Activated naive CD4-positive, alpha-beta T cell treated with anti-CD3 and anti-CD28 coated beads, Interleukin-2, amount 50 U/mL, for 16 hours (primary cell): ENCODE measurements at regions not wholly inside any gene's neighbourhood (a gene's known extent, or its start where the extent isn't known, plus 50 kb on each side); places are given as distances from the start of the nearest gene placed in this dataset.
"Not testable (repeated sequence)": the region's sequence is repeated elsewhere in the genome, so short reads cannot be mapped to it uniquely, and the experiment has no call there.

Experiments used
- DNase-seq: peaks from one replicate; pipeline ENCODE4 v3.0.0-alpha.2; 2020

DNA sequence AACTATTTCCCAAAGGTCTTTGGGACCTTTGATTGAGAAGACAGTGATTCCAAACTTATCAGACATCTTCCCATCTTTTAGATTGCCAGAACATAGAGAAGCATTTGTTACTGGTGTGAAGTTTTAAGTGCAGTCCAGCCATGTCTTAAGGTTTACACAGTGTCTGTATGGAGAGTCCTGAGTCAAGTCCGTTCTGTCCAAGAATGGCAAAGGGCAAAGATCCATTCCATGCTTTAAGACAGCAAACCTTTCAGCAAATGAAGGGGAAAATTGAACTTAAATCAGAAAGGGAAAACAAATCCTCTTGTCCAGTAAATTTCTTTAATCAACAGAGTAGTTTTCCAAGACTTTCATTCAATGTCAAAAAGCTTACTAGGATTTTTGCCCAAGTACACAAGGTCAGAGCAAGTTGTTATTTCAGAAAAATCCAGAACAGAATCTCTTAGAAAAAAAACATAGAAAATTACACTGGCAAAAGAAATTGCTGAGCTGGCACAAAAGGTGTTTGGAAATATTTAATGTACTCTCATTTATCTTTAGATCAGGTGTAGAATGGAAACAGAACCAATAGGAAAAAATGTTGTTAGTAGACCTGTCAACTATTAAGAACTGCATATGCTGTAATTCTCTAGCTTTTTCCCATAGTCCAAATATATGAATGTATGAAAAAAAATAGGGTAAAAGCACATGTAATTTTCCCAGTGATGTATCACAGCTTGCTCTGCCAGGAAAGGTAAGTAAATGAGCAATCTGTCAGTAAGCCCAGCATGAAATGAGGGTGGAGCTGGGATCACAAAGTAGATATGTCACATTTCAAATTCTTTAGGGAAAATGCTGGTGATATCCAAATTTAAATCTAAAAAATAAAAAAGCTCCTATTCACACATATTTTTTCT, 1099.9 kb downstream of the TUSC7 start:
- no peak for DNase-seq

DNA sequence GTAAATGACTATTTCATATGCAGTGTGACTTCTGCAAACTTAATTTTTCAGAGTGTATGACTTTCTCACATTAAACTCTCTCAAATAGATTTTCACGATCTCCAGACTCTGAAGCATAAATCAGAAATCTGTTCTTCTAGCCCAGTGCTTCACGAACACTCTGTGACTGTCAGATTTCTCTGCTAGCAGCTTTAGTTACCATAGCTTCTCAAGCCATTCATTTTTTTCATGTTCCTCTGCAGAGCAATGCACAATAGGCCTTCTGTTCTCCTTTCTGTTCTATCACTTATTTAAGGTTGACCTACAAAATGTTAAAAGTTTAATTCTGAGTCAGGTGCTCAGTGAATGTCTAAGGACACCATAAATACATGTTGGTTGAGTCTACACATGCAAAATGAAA, 1102.2 kb downstream of the TUSC7 start:
- no peak for DNase-seq

DNA sequence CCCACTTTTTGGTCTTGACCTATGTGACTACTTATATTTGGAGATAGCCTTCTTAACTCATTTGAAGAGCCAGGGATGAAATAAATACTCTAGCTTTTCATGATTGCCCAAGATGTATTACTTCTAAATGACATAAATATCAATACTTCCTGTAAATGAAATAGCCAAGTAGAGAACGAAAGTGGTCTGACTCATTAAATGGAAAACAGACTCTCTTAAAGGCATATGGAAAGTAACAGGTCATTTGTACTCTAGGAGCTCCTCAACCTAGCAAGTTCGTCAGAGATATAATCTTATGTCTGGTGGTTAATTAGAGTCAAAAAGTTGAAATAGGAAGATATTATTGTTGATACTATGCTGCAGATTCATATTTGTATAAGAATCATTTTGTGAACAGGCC, 1105.4 kb downstream of the TUSC7 start:
- no peak for DNase-seq

DNA sequence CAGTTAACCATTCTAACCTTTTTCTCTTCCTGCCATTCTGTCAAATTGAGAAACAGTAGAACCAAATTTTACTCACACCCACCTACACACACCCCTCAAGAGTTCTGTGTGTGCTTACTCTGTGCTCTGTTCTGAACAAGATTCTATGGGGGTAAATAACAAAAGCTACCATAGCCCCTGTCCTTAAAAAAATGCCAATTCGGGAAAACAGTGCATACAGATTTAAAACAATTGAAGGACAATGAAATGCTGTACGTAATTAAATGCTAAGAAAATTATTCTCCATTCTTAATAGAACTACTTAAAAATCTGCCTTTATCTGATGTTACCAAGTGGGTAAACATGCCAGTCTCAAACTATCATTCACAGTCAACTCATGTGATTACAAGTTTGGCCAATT, 1107.5 kb downstream of the TUSC7 start:
- DNase-seq, result no peak

DNA sequence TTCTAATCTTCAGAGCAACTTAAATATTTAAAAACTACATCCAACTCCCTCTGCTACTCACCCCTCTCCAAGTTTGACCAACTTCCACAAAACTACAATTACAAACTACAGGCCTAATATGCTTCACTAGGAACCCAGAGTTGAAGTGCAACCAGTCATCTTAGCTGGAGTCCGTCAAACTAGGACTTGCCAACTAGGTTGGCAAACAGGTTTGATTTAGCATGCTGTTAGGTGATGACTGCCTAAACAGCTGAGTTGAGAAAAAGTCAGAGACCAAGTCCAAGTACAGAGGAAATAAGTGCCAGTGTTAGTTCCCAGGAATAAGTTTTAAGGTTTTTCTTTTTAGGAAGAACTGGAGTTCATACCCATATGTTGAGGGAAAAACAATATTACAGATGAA, 1109.0 kb downstream of the TUSC7 start:
- no peak for DNase-seq

DNA sequence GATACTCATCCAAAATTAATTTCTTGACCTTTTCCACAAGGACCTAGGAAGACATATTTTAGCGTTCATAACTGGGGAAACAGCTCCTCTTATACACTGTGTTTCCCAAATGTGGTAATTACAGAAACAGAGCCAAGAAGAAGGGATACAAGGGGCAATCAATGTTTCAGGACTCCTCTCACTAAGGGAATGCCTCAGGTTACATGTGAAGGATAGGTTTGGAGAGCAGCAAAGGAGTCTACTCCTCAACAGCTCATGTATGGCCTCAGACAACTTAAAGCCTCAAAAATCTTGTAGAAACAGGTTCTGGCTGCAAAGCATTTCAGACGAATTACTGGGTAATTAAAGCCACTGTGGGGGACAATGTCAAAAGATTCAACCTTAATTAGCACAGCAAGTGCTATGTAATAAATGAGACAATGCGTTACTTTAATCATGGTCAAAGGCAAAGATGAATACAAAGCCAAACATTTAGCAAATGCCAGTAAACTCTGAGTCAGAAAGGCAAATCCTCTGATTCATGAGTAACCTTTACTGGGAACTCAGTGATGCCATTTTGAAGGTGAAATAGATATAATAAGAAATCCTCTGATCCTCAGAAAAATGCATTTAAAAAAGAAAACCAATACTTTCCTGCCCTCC, 1111.2 kb downstream of the TUSC7 start:
- DNase-seq, result no peak

DNA sequence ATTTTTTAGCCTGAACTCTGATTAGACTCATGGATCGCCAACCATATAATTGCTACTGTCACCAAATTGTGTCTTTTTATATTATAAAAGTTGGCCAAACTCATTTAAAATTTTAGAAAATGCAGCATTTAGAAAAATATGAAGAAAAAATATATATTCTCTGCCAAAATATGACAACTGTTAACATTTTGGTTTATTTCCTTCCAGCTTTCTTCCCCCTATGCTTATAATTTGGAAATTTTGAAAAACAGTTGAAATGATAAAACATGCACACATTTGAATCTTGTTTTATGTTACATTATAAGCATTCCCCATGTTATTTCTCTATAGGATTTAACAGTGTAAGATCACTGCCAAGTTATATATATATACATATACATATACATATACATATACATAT, 1112.8 kb downstream of the TUSC7 start:
- DNase-seq, result no peak

DNA sequence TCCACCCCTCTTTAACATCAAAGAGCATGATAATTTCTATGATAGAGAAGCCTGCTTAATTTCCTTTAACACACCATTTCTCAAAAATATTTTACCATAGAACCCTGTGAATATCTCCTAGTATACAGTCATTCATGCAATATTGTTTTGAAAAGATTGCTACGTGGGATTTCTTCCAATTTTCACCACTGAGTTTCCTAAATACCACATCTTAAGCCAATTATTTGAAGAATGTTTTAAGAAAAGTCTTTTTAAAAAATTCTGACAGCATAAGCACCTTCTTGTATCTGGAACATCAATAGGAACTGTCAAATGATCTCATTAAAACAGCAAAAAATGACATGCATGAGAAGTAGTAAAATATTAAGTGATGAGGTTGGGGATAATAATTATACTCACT, 1126.7 kb downstream of the TUSC7 start:
- no peak for DNase-seq

DNA sequence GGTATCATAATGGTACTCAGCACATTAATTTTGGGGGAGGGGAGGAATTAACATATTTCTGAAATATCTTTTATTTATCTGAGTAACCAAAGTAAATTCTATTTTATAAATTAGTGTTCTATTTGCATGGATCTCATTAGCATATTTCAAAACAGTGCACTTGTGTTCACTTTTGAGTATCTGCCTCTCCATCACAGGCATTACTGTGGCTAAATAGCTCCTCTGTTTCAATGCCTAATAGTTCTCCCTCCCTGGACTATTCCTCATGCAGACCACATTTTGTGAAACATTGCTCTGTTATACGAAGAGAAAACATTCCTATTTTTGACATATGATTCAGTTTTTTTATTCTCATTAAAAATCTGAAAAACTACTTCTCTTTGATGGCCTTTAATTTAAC, 1127.8 kb downstream of the TUSC7 start:
- no peak for DNase-seq

DNA sequence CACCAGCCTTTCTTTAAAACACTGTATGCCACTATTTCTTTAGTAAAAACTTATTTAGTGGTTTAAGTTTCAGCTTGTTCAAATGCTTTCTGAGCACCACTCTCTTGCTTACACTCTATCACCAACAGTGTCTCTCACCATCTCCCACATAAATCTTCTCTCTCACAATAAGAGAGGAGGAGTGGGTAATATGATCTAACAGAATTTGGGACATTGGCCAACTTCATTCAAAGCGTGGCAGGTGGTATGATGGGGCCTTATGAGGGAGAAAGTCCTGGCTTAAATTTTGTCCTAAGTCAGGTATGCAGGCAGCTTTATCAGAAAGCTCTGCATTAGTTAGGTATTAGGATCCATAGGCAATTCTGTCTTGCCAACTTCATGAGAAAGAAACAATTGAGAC, 1132.5 kb downstream of the TUSC7 start:
- DNase-seq, result no peak

DNA sequence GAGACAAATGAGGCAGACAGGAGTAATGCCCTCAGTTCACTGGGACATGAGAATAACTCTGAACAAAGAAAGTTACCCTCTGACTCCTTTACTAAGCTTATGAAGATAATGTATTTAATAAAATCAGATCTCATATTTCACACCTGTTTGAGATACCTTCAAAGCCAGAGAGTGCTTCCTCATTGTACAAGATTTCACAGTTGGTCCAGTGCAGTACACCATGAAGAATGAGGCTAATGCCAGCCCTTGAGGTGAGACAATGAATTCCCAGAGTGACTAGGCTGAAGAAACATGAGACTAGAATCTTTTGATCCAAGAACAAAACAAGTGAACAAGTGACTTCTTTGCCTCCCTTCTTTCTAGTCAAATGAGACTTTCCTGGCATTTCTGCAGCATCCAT, 1133.8 kb downstream of the TUSC7 start:
- DNase-seq, result no peak

DNA sequence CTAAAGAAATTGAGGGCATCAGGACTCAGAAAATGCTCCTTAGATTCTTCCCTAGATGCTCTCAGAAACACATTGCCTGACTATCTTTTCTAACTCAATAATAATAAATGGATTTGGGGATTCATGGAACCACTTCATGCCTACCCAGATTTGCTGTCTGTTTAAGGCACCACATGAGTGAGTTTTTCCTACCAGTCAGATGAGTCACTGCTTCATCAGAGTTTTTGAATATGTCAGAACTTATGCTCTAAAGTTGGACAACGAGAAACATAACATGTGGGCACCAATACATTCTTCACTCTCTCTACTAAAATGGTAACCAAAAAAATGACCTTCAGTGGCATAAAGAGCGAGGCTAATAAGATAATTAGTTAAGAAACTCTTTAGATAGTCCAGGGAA, 1135.1 kb downstream of the TUSC7 start:
- no peak for DNase-seq

DNA sequence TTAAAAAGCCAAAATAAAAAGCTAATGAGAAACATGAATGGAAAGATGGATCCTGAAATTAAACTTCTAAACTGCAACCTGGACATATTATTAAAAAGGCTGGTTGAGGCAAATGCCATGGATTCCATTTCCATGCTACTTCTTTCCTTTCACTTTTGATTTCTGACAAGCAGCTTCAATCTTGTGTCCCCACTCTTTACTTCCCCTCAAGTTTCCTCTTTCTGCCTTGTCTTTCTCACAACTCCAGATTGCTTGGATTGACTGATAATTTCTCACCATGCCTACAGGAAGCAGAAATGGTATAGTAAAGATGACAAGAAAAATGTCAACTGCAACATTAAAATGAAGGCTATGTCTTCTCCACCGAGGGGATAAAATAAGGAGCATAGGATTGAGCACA, 1136.7 kb downstream of the TUSC7 start:
- no peak for DNase-seq

DNA sequence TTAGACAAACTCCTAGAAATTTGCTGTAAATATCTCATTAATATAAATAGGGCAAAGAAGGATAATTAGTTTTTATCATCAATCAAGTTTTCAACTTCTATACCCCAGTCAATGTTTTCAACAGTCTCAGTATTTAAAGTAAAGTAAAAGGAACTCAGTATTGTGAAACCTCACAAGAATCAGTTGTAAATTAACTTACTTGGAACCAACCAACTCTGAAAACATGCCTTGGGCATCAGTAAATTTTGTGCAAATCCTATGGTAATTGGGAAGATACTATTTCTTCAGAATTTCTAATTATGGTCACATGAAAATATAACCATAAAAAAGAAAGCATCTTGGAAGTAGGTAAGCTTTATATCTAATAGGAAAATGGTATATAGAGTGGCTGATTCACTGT, 1139.0 kb downstream of the TUSC7 start:
- no peak for DNase-seq

DNA sequence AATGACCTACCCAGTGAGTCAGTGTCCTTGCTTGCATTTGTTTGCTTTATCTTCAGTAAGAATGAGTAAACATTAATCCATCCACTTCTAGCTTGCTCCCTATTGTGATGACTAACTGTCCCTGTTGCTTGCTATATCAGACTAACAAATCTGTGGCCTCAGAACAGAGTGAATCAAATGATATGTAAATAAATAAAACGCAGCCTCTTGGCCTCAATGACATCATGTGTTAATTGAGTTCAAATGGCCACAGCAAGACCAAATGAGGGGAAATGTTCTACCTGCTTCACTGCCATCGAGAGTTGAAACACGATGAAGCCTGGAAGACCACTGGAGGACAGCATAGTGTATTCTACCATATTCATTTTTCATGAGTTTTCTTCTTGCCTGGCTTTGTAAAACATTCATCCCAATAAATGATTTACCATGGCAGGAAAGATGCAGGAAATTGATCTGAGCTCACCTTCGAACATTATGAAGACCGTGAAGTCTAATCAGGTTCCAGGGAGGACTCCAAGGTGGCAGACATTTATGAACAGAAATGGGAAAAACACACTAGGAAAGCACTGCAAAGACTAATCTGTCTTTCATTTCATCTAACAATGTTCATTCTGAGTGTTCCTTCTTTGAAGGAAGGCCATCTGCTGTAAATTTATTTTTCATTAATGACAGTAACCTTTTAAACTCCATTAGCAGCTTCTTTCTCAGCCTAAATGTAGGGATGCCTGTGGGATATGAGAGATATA, 1144.5 kb downstream of the TUSC7 start:
- no peak for DNase-seq

DNA sequence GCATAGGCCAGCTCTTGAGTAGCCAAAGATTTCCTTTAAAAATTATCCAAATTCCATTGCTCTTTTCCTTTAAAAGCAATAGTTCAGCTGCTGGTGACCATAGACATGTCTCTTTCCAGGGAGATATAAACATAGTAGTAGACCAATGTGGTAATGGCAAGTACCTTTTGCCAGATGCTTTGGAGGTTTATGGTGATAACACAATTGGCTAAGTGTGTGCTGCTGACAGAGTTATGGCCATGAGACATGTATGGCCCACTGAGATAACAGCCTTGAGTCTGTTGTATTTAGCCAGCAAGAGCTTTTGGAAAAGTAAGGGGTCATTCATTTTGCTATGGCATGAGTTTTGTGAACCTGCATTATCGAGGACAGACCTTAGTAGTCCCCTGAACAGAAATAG, 1146.8 kb downstream of the TUSC7 start:
- DNase-seq, result no peak

DNA sequence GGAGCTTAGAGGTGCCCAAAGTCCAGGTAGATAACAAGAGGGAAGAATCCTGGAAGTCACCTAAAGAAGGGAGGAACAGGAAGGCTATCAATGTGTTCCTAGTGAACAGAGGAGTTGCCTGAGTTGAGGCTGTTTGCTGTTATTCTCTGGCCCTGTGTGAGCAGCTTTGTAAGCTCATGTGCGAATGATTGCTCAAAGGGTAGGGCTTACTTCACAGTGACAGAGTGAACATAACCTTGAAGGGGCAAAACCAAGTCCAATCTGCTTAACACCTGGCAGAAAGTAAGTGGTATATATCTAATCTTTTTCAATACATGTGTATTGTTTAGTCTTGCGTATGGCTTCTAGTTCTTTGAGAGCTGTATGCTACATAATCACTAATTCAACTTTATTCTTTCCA, 1153.6 kb downstream of the TUSC7 start:
- no peak for DNase-seq

DNA sequence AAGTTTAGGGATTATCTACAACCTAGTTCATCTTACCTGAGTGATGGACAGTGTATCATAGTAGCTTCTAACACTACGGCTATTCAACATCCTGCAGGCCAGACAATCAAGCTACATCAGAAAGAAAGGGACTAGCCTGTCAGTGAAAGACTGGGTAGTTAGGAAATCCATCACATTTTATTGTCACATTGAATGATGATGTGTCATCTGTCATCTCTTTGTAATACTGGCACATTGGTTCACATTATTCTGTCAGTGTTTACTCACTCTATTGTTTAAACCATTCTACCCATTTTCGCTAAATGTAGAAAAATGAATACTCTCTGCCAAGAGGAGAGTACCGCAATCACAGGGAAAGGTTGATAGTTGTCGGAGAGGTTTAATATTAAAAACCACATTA, 1155.8 kb downstream of the TUSC7 start:
- DNase-seq, result no peak

DNA sequence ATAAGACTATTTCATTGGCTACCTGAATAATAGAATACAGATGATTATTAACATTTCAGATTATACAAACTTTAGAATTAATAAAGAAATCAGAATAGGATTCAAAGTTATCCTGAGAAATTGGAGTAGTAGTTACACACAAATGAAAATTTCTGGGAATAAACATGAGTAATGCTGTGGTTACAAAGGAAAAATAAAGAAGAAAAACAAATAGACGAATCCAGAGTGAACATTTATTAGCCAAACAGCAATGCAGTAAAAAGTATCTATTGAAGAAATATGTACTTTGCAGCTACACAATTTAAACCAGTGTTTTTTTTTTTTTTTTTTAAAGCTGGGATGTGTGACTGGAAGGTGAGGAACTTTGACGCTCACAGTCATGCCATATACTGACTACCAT, 1159.2 kb downstream of the TUSC7 start:
- DNase-seq, result no peak

DNA sequence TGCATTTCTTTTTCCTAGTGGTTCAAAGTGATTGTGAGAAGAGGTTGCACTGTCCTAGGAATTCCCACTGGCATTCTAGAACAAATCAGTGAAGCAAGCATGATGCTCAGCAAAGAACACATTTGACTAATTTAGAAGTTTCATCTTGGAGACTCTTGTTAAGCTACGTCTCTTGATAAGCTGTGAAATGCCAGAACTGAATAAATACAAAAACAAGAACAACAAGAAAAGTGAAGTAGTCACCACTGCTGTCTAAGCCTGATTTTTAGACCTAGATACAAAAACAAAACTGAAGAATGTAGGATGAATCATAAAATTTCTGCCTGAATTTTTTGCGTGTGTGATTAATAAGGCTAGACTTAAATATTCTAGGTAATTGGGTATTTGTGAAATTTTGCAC, 1162.4 kb downstream of the TUSC7 start:
- no peak for DNase-seq

DNA sequence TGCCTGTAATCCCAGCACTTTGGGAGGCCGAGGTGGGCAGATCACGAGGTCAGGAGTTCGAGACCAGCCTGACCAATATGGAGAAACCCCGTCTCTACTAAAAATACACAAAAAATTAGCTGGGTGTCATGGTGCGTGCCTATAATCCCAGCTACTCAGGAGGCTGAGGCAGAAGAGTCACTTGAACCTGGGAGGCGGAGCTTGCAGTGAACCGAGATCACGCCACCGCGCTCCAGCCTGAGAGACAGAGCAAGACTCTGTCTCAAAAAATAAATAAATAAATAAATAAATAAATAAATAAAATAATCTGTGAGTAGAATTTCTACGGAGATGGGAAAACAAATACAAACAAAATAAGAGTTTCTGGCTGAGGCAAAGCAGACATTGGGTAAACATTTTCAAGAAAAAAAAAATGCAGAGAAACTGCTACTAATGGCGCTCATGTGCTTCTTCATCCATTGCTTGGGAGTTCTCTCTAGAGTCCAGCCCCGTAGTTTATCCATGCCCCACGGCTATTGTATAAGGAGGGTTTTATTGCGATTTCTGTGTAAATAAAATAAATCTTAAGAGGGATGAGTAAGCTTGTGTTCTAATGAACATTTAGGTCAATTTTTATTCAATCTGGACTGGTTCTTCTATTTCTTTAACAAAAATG, 1161.9 kb downstream of the IGSF11 start:
- not testable (repeated sequence) for DNase-seq

DNA sequence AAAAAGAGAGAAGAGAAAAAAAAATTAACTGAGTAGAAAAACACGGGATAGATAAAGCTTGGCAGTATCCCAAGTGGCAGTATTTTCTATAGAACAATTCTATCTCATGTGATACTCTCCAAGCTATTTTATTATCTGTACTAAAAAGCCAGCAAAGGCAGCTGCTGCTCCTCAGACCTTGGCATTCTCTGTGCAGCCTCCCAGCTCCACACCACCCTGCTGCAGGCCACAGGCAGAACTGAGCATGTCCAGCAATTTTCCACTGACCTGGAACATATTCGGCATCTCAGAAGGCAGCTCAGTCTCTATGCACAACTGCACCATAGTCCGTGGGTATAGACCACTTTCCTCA, 1161.4 kb downstream of the IGSF11 start:
- DNase-seq, result no peak

DNA sequence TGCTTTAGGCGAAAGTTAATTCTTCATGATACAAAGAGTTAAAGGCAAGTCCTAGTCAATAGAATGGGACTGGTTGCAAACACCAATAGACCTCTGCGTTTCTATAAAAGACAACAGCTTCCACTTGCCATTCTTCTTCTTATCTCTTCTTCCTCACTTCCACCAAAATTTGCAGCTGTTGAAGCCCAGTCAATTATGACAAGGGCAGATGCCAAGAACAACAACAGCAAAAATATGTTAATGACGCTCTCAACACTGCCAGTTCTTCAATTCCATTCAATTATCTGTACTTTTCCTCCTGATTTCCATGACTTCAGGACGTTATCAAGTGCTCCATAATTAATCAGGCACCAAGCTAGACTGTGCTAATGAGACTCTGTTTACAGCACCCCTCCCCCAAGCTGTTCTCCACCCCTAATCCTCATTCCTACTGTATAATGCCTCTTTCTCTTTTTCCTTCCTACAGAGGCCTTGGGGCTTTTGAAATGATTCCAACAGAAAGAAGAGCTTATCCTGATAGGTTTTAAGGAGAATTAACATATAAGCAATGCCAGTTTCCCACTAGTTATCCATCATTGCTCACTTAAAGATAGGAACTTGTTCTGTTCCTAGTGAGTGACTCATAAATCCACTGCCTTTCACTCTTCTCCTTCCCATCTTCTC, 1160.5 kb downstream of the IGSF11 start:
- DNase-seq, result no peak
